ENCODE measurements at regions not wholly inside any gene's neighbourhood (a gene's known extent, or its start where the extent isn't known, plus 50 kb on each side); places are given as distances from the start of the nearest gene placed in this dataset.

- TF ChIP-seq CTCF (IDR thresholded peaks at IDR 0.05), result no peak
- TF ChIP-seq POLR2A (IDR thresholded peaks at IDR 0.05), result no peak
Measured at GRCh38 chr21:27814226-27814625, 847.3 kb upstream of the ADAMTS5 start.
